ENCODE measurements at regions not wholly inside any gene's neighbourhood (a gene's known extent, or its start where the extent isn't known, plus 50 kb on each side); places are given as distances from the start of the nearest gene placed in this dataset.

DNA sequence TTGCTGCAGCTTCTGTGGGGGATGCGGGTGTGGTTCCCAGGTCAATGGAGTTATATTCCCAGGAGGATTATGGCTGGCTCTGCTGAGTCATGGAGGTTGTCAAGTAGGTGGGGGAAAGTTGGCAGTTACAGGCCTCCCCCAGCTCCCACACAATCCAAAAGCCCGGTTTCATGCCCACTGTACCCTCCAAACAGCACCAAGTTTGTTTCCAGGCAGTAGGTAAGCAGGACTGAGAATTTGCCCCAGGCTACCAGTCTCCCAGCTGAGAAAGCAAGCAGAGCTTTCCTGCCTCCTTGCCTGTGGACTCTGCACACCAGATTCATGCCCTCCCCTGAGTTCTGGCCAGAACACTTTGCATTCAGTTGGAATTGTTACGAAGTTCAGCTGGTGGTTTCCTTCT lies 578.2 kb downstream of the MEI4 start:
- Histone ChIP-seq H3K27ac (replicated peaks) (no peak overlapping the region), H3K27me3 (ENCODE audit: insufficient read depth, poor library complexity, severe bottlenecking) (no peaks in the 10 kb centered on the region), H3K4me3 (replicated peaks; ENCODE audit: insufficient read depth, low read length) (no peak overlapping the region)
- DNase-seq (ENCODE audit: low read depth in 1 of 2, low spot score in 1 of 2) = no peak
- TF ChIP-seq POLR2AphosphoS5 (IDR thresholded peaks at IDR 0.05; ENCODE audit: low read depth) (no peak), SPI1 (IDR thresholded peaks at IDR 0.05; ENCODE audit: borderline replicate concordance, low read depth) (no peak), GABPA (IDR thresholded peaks at IDR 0.05; ENCODE audit: low read depth) (no peak)
- TF ChIP-seq, protein P1, sequence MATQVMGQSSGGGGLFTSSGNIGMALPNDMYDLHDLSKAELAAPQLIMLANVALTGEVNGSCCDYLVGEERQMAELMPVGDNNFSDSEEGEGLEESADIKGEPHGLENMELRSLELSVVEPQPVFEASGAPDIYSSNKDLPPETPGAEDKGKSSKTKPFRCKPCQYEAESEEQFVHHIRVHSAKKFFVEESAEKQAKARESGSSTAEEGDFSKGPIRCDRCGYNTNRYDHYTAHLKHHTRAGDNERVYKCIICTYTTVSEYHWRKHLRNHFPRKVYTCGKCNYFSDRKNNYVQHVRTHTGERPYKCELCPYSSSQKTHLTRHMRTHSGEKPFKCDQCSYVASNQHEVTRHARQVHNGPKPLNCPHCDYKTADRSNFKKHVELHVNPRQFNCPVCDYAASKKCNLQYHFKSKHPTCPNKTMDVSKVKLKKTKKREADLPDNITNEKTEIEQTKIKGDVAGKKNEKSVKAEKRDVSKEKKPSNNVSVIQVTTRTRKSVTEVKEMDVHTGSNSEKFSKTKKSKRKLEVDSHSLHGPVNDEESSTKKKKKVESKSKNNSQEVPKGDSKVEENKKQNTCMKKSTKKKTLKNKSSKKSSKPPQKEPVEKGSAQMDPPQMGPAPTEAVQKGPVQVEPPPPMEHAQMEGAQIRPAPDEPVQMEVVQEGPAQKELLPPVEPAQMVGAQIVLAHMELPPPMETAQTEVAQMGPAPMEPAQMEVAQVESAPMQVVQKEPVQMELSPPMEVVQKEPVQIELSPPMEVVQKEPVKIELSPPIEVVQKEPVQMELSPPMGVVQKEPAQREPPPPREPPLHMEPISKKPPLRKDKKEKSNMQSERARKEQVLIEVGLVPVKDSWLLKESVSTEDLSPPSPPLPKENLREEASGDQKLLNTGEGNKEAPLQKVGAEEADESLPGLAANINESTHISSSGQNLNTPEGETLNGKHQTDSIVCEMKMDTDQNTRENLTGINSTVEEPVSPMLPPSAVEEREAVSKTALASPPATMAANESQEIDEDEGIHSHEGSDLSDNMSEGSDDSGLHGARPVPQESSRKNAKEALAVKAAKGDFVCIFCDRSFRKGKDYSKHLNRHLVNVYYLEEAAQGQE (IDR thresholded peaks at IDR 0.05; ENCODE audit: insufficient replicate concordance, low read depth) = no peak
- TF ChIP-seq, protein P2, sequence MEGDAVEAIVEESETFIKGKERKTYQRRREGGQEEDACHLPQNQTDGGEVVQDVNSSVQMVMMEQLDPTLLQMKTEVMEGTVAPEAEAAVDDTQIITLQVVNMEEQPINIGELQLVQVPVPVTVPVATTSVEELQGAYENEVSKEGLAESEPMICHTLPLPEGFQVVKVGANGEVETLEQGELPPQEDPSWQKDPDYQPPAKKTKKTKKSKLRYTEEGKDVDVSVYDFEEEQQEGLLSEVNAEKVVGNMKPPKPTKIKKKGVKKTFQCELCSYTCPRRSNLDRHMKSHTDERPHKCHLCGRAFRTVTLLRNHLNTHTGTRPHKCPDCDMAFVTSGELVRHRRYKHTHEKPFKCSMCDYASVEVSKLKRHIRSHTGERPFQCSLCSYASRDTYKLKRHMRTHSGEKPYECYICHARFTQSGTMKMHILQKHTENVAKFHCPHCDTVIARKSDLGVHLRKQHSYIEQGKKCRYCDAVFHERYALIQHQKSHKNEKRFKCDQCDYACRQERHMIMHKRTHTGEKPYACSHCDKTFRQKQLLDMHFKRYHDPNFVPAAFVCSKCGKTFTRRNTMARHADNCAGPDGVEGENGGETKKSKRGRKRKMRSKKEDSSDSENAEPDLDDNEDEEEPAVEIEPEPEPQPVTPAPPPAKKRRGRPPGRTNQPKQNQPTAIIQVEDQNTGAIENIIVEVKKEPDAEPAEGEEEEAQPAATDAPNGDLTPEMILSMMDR (IDR thresholded peaks at IDR 0.05; ENCODE audit: insufficient read depth, low read length) = no peak

DNA sequence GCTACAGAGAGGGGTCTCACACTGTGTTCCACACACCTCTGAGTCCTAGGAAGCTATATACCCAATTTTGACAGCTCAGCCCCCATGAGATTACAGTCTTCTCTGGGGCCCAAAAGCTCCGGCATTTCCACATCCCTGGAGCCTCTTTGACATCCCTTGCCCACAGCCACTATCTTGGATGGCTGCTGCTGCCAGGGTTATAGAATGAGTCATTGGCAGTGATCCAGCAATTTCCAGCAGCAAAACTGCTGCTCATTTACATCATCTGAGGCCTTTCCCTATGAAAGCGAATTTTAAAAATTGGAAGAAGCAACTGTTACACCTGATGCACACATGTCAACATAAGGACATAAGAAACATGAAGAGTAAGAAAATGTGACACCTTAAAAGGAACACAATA lies 590.7 kb downstream of the MEI4 start:
- H3K4me3 ChIP-seq (replicated peaks; ENCODE audit: insufficient read depth, low read length) = no peak overlapping the region
- H3K27me3 ChIP-seq (ENCODE audit: insufficient read depth, poor library complexity, severe bottlenecking) = no peaks in the 10 kb centered on the region
- TF ChIP-seq, protein P2 (IDR thresholded peaks at IDR 0.05; ENCODE audit: insufficient read depth, low read length) = no peak
- TF ChIP-seq, protein P1 (IDR thresholded peaks at IDR 0.05; ENCODE audit: insufficient replicate concordance, low read depth) = no peak
- TF ChIP-seq SPI1 (IDR thresholded peaks at IDR 0.05; ENCODE audit: borderline replicate concordance, low read depth) (no peak), POLR2AphosphoS5 (IDR thresholded peaks at IDR 0.05; ENCODE audit: low read depth) (no peak), GABPA (IDR thresholded peaks at IDR 0.05; ENCODE audit: low read depth) (no peak)
- no peak for DNase-seq (ENCODE audit: low read depth in 1 of 2, low spot score in 1 of 2)
- H3K27ac ChIP-seq (replicated peaks) = no peak overlapping the region

DNA sequence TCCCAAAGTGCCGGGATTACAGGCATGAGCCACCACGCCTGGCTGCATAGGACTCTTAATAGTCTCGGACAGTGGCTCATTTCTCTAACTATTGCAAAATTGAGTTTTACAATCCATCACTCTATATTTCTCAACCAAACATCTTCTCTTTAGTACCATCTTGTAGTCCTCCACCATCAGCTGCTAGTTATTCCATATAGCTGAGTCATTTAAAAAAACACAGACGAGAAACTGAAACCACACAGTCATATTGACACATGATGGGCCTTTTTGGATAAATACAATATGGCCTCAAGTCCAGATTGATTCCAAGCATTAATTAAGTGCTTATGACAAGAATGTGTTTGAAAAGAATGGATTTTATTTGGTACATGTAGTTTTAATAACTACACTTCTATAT lies 599.1 kb downstream of the MEI4 start:
- Histone ChIP-seq H3K27me3 (ENCODE audit: insufficient read depth, poor library complexity, severe bottlenecking) (no peaks in the 10 kb centered on the region), H3K4me3 (replicated peaks; ENCODE audit: insufficient read depth, low read length) (no peak overlapping the region), H3K27ac (replicated peaks) (no peak overlapping the region)
- TF ChIP-seq, protein P2 (IDR thresholded peaks at IDR 0.05; ENCODE audit: insufficient read depth, low read length) = no peak
- TF ChIP-seq GABPA (IDR thresholded peaks at IDR 0.05; ENCODE audit: low read depth) = no peak
- no peak for TF ChIP-seq SPI1 (IDR thresholded peaks at IDR 0.05; ENCODE audit: borderline replicate concordance, low read depth)
- TF ChIP-seq, protein P1 (IDR thresholded peaks at IDR 0.05; ENCODE audit: insufficient replicate concordance, low read depth) = no peak
- TF ChIP-seq POLR2AphosphoS5 (IDR thresholded peaks at IDR 0.05; ENCODE audit: low read depth) = no peak
- no peak for DNase-seq (ENCODE audit: low read depth in 1 of 2, low spot score in 1 of 2)
